Stimulated activated CD8-positive, alpha-beta memory T cell treated with anti-CD3 and anti-CD28 coated beads, Interleukin-12 subunit alpha, Interleukin-12 subunit beta, amount 100 ng/mL, for 24 hours (primary cell): ENCODE measurements at regions not wholly inside any gene's neighbourhood (a gene's known extent, or its start where the extent isn't known, plus 50 kb on each side); places are given as distances from the start of the nearest gene placed in this dataset.

Experiments
- DNase-seq: peaks from one replicate; pipeline ENCODE4 v3.0.0-alpha.2; 2020; ENCODE audit errors: extremely low read depth

DNA sequence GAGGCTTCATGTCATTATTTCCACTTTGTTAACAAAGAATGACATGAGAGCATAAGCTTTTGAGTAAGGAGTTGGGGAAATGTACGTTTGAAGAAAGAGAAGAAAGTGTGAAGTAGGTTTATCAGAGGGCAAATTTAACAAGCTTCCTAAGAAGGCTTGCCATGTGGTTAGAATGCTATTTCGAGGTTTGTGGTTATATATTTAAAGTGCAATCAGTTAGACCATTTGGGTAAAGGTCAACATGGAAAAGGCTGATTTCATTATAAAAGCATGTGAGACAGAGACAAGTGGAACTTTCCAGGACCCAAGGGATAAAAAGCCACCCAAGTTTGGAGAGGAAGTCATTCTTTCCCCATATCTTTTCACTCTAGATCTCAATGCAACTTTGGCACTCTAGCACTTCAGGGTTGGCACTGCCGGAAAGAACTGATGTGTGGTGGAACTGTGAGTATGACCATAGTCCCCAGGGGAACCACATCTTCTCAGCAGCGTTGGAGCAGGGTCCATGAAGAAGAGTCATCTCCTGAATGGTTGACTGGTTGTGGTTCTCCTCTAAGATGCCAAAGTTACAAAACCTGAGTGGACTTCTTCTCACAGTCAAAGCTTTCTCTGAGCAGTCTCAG, 529.9 kb downstream of the MID1IP1 start:
- no peak for DNase-seq

DNA sequence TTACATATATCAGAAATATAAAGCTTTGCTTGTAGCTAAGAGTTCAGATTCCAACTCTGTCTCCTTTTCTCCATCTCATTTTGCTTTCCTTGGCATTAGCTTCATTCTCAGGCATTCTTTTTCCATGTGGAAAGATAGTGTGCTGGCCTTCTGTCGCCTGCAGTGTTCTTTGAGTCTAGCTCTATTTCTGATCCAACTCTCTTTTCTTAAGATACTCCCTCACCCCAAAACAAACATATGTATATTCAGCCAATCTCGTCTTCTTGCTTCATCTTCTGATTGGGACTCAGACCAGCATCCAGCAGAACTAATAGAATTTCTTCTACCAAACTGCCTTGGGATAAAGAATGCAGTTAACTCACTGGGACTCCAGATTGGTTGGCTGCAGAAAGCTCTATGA, 532.2 kb downstream of the MID1IP1 start:
- no peak for DNase-seq

DNA sequence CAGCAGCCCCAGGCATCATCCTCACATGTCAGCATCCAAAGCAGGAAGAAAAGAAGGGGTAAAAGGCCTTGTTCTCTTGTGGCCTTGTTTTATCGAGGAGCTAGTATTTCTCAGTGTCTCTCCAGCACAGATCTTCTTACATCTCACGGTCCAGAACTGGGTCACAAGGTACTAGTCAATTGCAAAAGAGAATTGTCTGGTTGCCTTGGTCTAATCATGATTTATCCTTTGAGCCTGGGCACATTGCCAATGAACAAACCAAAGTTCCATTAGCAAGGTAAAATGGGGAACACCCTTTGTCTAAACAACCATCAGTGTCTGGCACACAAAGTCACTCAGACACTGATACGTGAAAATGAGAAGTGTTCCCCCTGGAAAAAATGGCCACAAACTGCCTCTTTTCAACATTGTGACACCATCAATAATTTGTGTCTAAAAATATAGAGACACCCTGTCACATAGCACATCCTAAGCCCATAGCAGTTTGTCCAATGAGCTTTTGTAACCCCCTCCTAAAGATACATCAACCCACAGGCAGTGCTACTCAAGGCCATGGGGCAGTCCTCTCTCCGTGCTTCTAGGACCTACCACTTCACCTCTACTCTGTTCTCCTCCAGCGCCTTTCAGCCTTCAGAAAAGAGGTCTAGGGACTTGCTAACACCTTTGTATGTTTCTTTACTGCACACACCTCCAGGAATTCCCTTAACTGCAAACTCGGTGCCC, 534.4 kb downstream of the MID1IP1 start:
- DNase-seq, result no peak

DNA sequence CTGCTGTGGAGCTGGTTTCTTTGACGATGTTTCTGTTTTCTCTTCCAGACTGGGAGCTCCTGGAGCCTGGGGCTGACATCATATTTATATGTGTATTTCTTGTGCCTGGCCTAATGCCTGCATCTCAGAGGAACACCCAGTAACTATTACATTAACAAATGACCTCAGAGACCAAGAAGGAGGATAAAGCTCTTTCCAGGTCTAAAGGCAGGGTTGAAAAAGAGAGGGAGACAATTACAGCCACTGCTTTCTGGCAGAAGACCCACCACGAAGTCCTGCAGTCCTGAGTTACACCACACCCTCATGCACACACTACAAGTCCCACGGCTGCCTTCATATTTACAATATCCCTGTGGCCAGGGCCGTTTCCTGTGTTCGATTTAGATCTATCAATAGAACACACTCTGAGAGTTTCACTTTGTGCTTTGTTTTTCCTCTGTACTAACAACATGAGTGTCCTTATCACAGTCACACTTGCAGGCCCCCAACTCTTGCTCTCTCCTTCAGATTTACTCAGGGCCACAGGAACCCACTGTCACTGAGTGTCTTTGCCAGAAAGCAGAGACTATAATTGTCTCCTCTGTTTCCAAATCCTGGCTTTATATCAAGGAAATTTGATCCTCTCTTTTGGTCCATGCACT, 535.5 kb downstream of the MID1IP1 start:
- DNase-seq, result no peak

DNA sequence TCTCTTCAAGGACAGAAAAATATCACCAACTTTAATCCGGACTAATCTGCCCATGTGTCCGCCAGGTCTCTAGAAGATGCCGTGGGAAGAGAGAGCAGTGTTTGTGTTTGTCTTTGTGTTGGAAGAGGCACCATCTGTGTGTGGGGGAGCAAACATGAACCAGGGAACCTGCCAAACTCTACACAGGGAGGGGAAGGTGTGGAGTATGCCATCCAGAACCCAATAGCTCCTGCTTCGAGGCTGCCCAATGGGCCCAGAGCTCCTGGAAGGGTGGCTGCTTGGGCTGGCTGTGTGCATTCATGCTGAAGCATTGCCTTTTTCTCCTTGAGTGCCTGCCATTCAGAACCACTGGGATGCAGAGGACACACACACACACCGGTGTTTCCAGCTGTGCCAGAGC, 536.2 kb downstream of the MID1IP1 start:
- no peak for DNase-seq

DNA sequence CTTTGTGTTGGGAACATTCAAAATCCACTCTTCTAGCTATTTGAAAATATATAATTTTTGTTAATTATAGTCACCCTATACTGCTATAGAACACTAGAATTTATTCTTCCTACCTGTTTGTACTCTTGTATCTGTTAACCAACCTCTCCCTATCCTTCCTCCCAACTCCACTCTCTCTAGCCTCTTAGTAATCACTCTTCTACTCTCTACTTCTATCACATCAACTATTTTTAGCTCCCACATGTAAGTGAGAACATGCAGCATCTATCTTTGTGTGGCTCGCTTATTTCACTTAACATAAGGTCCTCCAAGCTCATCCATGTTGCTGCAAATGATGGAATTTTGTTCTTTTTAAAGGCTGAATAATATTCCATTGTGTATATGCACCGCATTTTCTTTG, 537.3 kb downstream of the MID1IP1 start:
- no peak for DNase-seq

DNA sequence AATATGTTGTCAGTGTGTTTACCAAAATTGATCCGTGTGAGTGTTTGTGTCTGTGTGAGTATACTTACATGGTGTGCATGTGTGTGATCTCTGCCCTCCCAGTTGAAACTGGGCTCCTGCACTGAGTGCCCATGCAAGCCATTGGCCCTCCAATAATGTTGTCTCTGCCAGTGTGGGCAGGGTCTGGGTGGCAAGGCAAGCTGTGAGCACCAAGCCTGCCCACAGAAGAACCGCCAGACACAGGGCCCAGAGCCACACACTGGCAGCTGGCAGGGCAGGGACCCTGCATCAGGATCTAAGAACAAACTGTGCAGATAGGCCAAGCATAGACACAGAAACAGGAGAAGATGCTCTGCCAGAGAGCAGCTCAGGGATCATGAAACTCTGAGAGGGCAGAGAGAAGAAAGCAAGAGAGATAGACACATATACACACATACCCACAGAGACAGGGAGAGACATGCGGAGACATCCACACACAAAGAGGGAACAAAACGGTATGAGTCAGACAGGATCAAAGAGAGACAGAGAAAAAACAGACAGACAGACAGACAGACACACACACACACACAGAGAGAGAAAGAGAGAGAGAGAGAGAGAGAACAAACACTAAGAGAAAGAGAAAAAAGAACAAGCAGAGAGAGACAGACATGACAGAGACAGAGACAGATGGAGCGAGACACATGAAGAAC, 555.0 kb downstream of the MID1IP1 start:
- no peak for DNase-seq

DNA sequence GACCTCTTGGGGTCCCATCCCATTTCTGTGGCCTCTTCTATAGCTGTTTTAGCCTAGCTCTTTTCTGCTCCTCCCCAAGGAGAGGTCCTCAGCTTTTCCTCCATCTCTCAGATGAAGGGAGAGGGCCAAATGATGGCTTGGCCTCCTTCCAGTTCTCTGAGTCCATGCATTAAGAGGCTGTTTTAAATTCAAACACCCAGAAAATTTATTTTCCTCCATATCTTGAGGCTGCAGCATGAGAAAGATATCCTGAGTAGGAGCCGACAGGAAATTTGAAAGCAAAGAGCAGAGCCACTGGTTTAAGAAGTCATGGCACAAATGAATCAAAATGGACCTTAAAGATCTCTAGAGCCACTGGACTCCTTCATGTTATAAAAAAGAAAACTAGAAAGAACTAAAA, 558.8 kb downstream of the MID1IP1 start:
- no peak for DNase-seq

DNA sequence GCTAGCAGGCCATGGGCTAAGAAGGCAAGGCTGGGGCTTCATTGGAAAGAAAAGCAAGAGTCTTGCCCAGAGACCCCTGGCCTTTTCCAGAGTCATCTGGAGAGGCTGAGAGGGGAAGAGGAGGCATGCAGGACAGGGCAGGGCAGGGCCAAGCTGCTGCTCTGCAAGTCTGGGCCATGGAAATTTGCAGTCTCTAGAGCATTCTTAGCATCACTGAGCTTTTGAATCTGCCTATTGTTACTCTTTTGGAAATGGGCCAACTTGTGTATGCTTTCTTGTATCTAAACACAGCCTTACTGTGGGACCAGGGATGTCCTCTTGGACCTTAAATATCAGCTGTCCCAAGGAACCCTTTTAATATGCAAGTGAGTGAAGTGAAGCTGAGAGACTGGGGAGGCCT, 560.5 kb downstream of the MID1IP1 start:
- no peak for DNase-seq

DNA sequence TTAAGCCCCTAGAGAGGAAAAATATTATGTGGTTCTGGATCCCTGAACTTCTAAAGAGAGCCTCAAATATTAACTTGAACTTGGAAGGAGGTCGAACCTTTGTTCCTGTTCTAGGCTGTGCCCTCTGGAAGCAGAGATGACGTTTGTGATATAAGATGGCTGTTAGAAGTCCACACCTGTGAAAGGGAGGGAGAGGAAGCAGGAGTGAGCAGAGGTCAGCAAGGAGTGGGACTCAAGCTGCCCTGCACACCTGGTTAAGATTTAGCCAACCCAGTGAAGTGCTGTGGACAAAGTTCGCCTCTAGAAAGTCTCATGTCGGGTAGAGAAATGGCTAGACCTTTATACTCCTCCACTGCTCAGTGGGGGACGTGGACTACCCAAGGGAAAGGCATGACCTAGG, 566.2 kb downstream of the MID1IP1 start:
- DNase-seq, result no peak

DNA sequence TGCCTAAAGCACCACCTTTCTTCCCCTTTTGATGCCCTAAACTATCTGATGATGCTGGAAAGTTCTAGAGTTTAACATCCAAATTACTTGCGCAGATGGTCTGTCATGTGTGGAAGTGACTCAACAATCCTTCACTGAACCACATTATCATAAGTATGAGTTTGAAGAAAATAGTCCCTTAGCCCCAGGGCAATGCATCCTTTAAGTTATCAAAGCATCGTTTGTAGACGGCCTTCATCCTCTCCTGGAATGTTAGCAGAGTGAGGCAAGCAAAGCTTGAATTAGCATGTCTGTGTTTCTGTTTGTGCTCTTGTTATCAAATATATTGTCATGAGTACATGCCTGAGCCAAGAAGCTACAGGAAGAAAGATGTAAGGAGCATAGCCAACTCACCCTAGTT, 570.9 kb downstream of the MID1IP1 start:
- no peak for DNase-seq

DNA sequence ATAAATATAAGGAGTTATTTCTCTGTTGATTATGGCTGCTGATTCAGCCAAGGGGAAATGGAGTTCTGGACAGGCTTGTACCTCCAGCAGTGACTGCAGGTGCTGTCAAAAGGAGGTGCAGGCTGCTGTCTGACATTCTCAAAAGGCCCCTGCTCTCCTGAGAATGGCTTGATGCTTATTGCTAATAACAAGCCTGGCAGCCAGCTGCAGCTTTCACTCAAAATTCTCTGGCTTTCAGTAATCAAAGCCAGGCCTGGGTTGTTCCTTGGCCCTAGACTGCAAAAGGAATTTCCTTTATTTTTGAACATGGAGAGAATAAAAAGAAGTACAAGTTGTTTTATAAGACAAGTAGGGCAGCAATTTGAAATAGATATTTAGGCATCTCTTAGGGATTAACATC, 575.9 kb downstream of the MID1IP1 start:
- no peak for DNase-seq

DNA sequence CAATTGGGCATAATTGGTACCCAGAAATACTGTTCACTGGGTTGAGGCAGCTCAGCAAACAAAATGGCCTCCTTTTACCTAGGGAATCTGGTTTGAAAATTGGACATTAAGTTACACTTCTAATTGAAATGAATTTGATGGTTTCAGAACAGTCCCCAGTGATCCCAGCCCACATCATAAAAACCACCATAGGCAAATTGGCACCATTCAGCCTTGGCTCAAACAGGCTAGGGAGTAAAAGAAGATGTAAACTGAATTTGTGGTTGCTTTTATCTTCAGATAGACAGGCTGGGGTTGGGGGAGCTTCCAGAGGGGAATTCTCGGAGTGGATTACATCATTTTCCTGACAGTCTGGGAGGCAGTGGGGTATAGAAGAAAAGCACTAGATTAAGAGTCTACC, 576.5 kb downstream of the MID1IP1 start:
- no peak for DNase-seq

DNA sequence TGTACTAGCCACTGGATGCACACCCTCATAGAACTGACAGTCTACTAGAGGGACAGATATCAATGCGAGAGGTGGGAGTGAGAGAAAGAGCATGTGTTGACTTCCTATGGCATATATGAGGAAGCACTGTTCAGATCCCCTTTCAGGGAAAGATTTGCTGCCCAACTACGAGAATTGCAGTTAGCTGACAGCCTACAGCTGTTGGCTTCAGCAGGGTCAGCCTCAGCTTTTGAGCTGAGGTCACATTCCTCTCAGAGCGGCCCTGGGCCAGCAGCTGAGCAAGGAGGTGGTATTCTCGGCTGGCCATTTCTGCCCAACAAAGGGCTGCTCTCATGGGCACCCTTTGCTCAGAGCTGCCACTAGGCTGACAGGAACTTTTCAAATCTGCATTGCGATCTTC, 580.2 kb downstream of the MID1IP1 start:
- no peak for DNase-seq

DNA sequence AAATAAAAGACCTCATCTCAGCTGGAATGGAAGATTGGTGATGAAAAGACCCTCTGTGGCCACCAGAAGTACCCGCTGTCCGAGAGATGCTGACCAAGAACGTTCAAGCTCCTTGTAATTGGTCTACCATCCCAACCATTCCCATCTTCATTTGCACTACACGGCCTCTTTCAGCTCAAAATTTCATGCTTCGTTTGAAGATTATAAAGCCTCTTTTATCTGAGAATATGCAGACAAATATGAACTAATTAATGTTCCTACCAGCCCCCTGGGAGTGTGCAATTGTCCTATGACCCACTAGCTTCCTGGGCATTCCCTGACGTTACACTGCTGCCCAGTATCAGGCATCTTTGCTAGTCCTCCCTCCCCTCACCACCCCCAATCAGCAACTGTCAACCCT, 583.7 kb downstream of the MID1IP1 start:
- DNase-seq, result no peak

DNA sequence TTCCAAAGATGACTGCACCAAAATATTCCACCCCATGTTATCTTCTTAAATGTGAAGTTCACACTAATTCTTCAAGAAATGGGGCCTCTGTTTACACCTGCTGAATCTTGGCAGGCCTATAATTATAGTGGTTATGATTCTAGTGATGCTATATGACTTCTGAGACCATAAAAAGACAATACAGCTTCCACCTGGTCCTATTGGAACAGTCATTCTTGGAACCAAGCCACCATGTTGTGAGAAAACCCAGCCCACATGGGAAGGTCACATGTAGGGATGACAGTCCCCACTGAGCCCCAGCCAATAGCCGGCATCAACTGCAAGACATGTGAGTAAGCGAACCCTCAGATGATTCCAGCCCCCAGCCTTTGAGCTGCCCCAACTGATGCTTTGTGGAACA, 587.5 kb downstream of the MID1IP1 start:
- DNase-seq, result no peak

DNA sequence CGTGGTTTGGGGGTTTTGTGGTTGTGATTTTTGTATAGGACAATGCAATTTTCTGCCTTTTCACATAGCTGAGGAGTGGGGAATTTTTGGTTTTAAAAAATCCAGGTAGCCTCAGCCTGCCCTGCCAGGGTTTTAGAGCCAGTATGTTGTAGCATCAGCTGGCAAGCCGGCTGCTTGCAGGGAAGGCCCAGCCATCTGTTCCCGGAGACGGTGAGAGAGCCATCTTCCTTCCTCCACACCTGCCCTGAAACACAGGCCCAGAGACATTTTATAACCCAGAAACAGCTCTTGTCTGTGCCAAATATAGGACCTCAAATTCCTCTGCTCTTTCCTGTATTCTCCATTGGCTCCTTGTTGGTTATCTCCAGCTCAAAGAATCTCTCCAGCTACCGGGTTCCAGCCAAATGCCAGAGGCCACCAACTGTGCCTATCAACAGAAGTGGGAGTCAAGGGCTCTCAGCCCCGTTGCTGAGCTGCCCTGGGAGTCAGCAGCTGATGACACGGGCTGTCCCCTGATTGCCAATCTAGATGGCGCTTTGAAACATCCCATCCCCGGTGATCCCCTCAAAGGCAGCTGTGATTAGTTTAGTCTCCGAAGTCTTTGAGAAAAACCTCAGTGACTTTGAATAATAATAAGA, 595.2 kb downstream of the MID1IP1 start:
- DNase-seq, result no peak

DNA sequence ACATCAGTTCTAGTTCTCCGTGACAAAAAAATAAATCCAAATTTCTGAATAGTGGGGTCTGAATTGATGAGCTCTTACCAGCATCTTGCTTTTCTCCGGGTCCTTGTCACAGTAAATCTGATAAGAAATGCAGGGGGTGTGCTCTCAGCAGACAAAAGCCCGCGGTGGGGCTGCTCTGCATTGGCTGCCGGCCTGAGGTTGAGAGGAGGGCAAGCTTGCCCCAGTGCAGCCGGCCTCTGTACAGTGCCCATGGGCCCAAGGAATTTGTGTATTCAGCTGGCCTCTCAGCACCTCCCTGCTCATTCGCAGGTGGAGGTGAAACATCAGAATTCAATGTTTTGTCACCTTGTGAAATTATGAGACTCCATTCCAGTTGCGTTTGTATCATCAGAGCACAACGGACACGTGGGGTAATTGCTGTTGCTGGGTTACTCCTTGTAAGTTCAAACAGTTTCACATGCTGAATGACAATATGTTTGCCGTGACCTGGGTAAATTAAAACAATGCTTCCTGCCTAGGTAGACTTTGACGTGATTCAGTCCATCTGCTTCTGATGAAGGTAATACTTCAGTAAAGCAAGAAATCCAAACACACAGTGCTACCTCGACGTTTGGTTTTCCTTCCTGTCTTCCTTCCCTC, 596.4 kb downstream of the MID1IP1 start:
- no peak for DNase-seq

DNA sequence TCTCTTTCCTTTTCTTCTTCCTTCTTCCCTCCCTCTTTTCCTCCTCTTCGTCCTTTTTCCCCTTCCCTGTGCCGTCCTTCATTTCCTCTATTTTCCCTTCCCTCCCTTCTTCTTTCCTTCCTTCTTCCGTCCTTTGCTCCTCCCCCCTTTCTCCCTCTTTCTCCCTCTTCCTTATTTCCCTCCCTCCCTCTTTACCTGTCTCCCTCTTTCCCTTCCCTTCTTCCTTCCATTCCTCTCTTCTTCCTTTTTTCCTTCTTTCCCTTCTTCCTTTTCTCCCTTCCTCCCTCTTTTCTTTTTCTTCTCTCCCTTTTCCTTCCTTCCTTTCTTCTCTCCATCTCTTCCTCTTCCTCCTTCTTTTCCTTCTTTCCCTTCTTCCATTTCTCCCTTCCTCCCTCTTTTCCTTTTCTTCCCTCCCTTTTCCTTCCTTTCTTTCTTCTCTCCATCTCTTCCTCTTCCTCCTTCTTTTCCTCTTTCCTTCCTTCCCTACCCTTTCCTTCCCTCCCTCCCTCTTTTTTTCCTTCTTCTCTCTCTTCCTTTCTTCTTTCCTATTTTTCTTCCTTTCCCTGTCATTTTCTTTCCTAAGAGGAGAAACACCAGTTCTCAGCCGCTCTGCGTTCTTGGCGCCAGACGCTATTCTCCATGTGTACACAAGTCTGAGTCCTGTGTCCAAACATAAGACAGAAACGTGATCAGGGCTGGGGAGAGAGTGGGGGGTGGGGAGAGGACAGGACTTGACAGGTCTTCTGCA, 597.1 kb downstream of the MID1IP1 start:
- no peak for DNase-seq

DNA sequence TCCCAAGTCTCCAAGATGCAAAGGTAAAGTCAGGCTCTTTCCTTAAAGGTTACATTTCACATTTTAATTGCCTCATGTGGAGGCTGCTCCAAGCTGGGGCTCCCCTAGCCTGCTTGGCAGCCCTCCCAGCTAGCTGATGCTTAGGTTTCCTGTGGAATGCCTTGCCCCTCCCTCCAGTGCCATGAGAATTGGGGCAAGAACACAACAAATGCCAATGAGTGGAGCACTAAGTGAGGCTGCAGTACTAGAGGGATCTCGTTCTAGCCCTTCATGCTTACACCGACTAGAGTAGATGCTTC, 597.7 kb downstream of the MID1IP1 start:
- DNase-seq, result no peak

DNA sequence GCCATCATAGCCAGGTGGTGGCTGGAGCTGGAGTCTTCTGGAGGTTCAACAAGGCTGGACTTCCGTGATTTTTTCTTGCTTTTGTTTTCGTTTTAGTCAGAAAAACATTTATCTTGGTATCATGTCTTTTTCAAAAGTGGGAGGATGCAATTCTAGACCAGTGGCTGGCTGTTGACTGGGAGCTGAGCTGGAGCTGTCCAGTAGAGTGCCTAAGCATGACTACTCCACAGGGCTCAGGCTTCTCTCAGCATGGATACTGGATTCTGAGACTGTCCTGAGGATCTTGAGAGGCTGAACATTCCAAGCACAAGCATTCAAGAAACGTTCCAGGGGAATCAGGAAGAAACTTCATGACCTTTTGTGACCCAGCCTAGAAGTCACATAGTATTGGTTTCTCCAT, 598.1 kb downstream of the MID1IP1 start:
- no peak for DNase-seq
